ENCODE measurements at regions not wholly inside any gene's neighbourhood (a gene's known extent, or its start where the extent isn't known, plus 50 kb on each side); places are given as distances from the start of the nearest gene placed in this dataset.
A peak's percentile ranks its signal among the peaks of the same experiment; 100 is the strongest.

GRCh38 chr12:14260011-14260993 lies 105.2 kb upstream of the ATF7IP start (continued):
- TF ChIP-seq SRY (CRISPR knock-in tag; IDR thresholded peaks at IDR 0.05) (no peak), ZNF281 (CRISPR knock-in tag; IDR thresholded peaks at IDR 0.05; ENCODE audit: borderline replicate concordance) (peak; percentile 91), TEAD2 (CRISPR knock-in tag; IDR thresholded peaks at IDR 0.05) (no peak), MYC (CRISPR knock-in tag; IDR thresholded peaks at IDR 0.05; ENCODE audit: borderline replicate concordance) (peak; percentile 68; the same call in 1 of the 2 replicates), STAT6 (CRISPR knock-in tag; IDR thresholded peaks at IDR 0.05; ENCODE audit: borderline replicate concordance) (no peak), ZNF12 (CRISPR knock-in tag; IDR thresholded peaks at IDR 0.05) (0 out of 2 replicates have a peak, but pooled peaks have one; percentile 8), JUNB (CRISPR knock-in tag; IDR thresholded peaks at IDR 0.05; ENCODE audit: borderline replicate concordance) (no peak), HCFC1 (IDR thresholded peaks at IDR 0.05; ENCODE audit: low read depth, low read length) (no peak), ZNF713 (CRISPR knock-in tag; IDR thresholded peaks at IDR 0.05) (no peak), ZNF496 (CRISPR knock-in tag; IDR thresholded peaks at IDR 0.05; ENCODE audit: insufficient replicate concordance) (no peak), RBM22 (optimal IDR thresholded peaks at IDR 0.05; ENCODE audit: low read length) (no peak), SOX5 (CRISPR knock-in tag; IDR thresholded peaks at IDR 0.05; ENCODE audit: borderline replicate concordance) (peak; percentile 57; the same call in 1 of the 2 replicates), HNF1A (IDR thresholded peaks at IDR 0.05; ENCODE audit: low read depth) (no peak), HNF1A (CRISPR knock-in tag; IDR thresholded peaks at IDR 0.05; ENCODE audit: borderline replicate concordance) (no peak), MEIS2 (CRISPR knock-in tag; IDR thresholded peaks at IDR 0.05) (no peak), SSRP1 (CRISPR knock-in tag; IDR thresholded peaks at IDR 0.05) (no peak), ZBTB49 (CRISPR knock-in tag; IDR thresholded peaks at IDR 0.05; ENCODE audit: borderline replicate concordance) (no peak)

Data from HepG2 (cell line).